ENCODE measurements at regions not wholly inside any gene's neighbourhood (a gene's known extent, or its start where the extent isn't known, plus 50 kb on each side); places are given as distances from the start of the nearest gene placed in this dataset.

- TF ChIP-seq, protein P1, sequence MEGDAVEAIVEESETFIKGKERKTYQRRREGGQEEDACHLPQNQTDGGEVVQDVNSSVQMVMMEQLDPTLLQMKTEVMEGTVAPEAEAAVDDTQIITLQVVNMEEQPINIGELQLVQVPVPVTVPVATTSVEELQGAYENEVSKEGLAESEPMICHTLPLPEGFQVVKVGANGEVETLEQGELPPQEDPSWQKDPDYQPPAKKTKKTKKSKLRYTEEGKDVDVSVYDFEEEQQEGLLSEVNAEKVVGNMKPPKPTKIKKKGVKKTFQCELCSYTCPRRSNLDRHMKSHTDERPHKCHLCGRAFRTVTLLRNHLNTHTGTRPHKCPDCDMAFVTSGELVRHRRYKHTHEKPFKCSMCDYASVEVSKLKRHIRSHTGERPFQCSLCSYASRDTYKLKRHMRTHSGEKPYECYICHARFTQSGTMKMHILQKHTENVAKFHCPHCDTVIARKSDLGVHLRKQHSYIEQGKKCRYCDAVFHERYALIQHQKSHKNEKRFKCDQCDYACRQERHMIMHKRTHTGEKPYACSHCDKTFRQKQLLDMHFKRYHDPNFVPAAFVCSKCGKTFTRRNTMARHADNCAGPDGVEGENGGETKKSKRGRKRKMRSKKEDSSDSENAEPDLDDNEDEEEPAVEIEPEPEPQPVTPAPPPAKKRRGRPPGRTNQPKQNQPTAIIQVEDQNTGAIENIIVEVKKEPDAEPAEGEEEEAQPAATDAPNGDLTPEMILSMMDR (IDR thresholded peaks at IDR 0.05), result no peak
- TF ChIP-seq POLR2A (IDR thresholded peaks at IDR 0.05) (no peak), EP300 (IDR thresholded peaks at IDR 0.05) (no peak)
These were observed 88.1 kb downstream of the HDGFL1 start for GRCh38 chr6:22657352-22657980.

Measured in tibial nerve (tissue), 4 donors.